A673 (cell line): ENCODE measurements at regions not wholly inside any gene's neighbourhood (a gene's known extent, or its start where the extent isn't known, plus 50 kb on each side); places are given as distances from the start of the nearest gene placed in this dataset.

Experiments used
- BruUV-seq: library from RNA; stranded (reverse); fragments of 400-500 nt; replicated peaks from 2 replicates; lab custom pipeline; 2021; lab: Mats Ljungman, UMichigan
- CTCF ChIA-PET: fragments of 300-600 bp; sonication (Branson Sonifier 250); formaldehyde crosslinking; loops from one replicate; lab custom pipeline; 2022; ENCODE audit warnings: antibody characterized with exemption; lab: Charles Lee
- POLR2A ChIA-PET: fragments of 300-600 bp; sonication (Branson Sonifier 250); formaldehyde crosslinking; loops from one replicate; lab custom pipeline; 2022; ENCODE audit warnings: antibody characterized with exemption; ENCODE audit not compliant: low non-redundant PET; lab: Charles Lee
- DNase-seq: peaks from one replicate; pipeline ENCODE4 v3.0.0-alpha.2; 2015; ENCODE audit warnings: low spot score
- H3K27ac ChIP-seq: fragments of 200-600 bp; sonication (generic); 2 replicates; pipeline ENCODE4 v1.5.1; 2016; ENCODE audit warnings: mixed run types, low read depth, mild to moderate bottlenecking, mixed read lengths, antibody characterized with exemption, low read length; ENCODE audit not compliant: poor library complexity, severe bottlenecking
- H3K27me3 ChIP-seq: fragments of 200-600 bp; sonication (generic); replicated peaks from 2 replicates; pipeline ENCODE4 v1.6.1; 2017; ENCODE audit warnings: mixed run types, low read depth, mild to moderate bottlenecking, mixed read lengths, antibody characterized with exemption, low read length; ENCODE audit not compliant: insufficient read depth, poor library complexity
- H3K36me3 ChIP-seq: fragments of 200-600 bp; sonication (generic); 2 replicates; pipeline ENCODE4 v1.6.1; 2016; ENCODE audit warnings: mixed run types, mild to moderate bottlenecking, mixed read lengths, antibody characterized with exemption, low read length; ENCODE audit not compliant: insufficient read depth, poor library complexity, severe bottlenecking
- H3K4me1 ChIP-seq: fragments of 200-600 bp; sonication (generic); 2 replicates; pipeline ENCODE4 v1.6.1; 2017; ENCODE audit warnings: mixed run types, mild to moderate bottlenecking, mixed read lengths, antibody characterized with exemption, low read length; ENCODE audit not compliant: insufficient read depth, poor library complexity, severe bottlenecking
- H3K4me3 ChIP-seq: fragments of 200-600 bp; sonication (generic); 2 replicates; pipeline ENCODE4 v1.5.1; 2016; ENCODE audit warnings: low read depth, mixed run types, mild to moderate bottlenecking, mixed read lengths, low read length; ENCODE audit not compliant: poor library complexity, severe bottlenecking
- H3K9me3 ChIP-seq: fragments of 200-600 bp; sonication (generic); 2 replicates; pipeline ENCODE4 v1.6.1; 2016; ENCODE audit warnings: mixed run types, low read depth, mild to moderate bottlenecking, mixed read lengths, antibody characterized with exemption, low read length; ENCODE audit not compliant: poor library complexity, severe bottlenecking
- CTCF ChIP-seq: fragments of 300-800, 200-600 bp; sonication (generic); conservative IDR thresholded peaks from 2 replicates; pipeline ENCODE4 v1.5.1; 2017; ENCODE audit warnings: low read depth, mild to moderate bottlenecking, antibody characterized with exemption, low read length, moderate library complexity, mixed read lengths
- EZH2 ChIP-seq: fragments of 200-600 bp; sonication (generic); IDR thresholded peaks from 2 replicates; pipeline ENCODE4 v1.6.1; 2017; ENCODE audit warnings: borderline replicate concordance, low read depth, mild to moderate bottlenecking, mixed read lengths, antibody characterized with exemption, low read length; ENCODE audit not compliant: poor library complexity, severe bottlenecking
- intact Hi-C: fragments of 100-400 bp; cut with micrococcal nuclease; formaldehyde crosslinking; loops from one replicate; pipeline ENCODE4 v1.10.0; 2022; ENCODE audit not compliant: unreplicated experiment

DNA sequence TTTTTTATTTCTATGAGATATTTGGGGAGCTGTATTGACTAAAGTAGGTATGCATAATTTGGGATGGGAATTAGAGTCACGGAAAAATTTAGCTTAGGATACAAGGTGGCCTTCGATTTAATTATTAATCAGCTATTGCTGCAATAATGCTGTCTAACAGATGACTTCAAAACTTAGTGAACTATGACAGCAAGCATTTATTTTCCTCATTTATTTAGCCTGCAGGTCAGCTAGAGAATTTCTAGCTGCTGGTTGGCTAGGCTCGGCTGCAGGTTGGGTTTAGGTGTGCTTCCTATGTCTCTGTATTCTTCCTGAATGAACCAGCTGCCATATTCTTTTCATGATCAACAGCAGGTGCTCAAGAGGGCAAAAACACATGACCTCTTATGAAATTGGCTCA is 181.8 kb upstream of the RAG2 start:
- ChIA-PET POLR2A (interaction anchor here (0.7 kb wide), 1 partner anchor 23 kb away, joined by 3 read pairs; no protein-coding TSS in a partner anchor), CTCF (no interaction called here)
- no TSS peak for BruUV-seq
- no peak overlapping the region for H3K27ac ChIP-seq
- H3K4me1 ChIP-seq, result no peaks in the 10 kb centered on the region
- H3K9me3 ChIP-seq, result no peaks in the 10 kb centered on the region
- no peak for DNase-seq
- no peak overlapping the region for H3K4me3 ChIP-seq
- H3K27me3 ChIP-seq, result no peaks in the 10 kb centered on the region
- H3K36me3 ChIP-seq, result no peaks in the 10 kb centered on the region
- TF ChIP-seq CTCF (no peak), EZH2 (no peak)
- intact Hi-C loops, result no loop called here

DNA sequence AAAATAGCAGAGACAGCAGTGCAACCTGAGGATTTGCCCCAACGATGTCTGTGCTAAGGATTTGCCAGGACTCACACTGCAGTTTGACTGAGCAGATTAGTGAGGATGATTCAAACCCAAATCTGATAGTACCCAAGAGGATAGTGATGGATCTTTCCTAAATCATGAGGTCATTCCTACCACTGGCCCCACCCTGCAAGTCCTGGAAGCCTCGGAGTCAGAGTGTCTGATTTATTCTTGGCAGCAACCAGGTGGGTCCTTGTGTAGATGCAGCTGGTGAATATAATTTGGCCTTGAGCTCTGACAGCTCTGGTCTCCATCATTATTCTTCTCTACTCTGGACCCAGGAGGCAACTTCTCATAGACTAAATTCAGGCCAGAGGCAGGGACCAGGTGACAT is 179.3 kb upstream of the RAG2 start:
- CTCF ChIA-PET, result no interaction called here
- intact Hi-C loops, result no loop called here
- no peak overlapping the region for H3K4me3 ChIP-seq
- peaks cover 5% of the 10 kb centered on the region for H3K4me1 ChIP-seq
- no peak for DNase-seq
- no peak for TF ChIP-seq CTCF
- TF ChIP-seq EZH2, result no peak
- no peaks in the 10 kb centered on the region for H3K27me3 ChIP-seq
- H3K36me3 ChIP-seq, result no peaks in the 10 kb centered on the region
- POLR2A ChIA-PET, result no interaction called here
- H3K9me3 ChIP-seq, result no peaks in the 10 kb centered on the region
- no TSS peak for BruUV-seq
- H3K27ac ChIP-seq, result no peak overlapping the region

DNA sequence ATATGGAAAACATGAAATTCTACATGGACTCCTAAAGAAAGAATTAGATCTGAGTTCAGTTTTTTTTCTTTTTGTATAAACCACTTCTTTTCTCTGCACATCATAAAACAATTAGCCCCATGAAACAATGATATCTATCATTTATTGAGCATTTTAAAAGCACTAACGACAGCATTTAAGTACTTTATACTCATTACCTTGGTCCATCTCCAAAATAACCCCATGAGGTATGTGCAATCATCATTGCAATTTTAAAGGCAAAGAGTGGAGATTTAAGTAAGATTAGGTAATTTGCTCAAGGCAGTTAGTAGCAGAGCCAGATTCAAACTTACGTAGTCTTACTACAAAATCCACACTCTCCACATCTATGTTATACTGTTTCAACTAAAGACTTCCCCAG is 177.7 kb upstream of the RAG2 start:
- H3K36me3 ChIP-seq, result no peaks in the 10 kb centered on the region
- TF ChIP-seq EZH2 (no peak), CTCF (no peak)
- CTCF ChIA-PET, result no interaction called here
- no peak overlapping the region for H3K27ac ChIP-seq
- H3K4me3 ChIP-seq, result no peak overlapping the region
- intact Hi-C loops, result no loop called here
- BruUV-seq, result no TSS peak
- POLR2A ChIA-PET, result no interaction called here
- no peak for DNase-seq
- H3K27me3 ChIP-seq, result no peaks in the 10 kb centered on the region
- peaks cover 5% of the 10 kb centered on the region for H3K4me1 ChIP-seq
- H3K9me3 ChIP-seq, result no peaks in the 10 kb centered on the region
